DND-41 (cell line): ENCODE measurements at regions not wholly inside any gene's neighbourhood (a gene's known extent, or its start where the extent isn't known, plus 50 kb on each side); places are given as distances from the start of the nearest gene placed in this dataset.
"Not testable (repeated sequence)": the region's sequence is repeated elsewhere in the genome, so short reads cannot be mapped to it uniquely, and the experiment has no call there.

ENCODE experiments used
- ATAC-seq: fragments of 200-7000 bp; cut with Tn5 transposase; 3 replicates; pipeline ENCODE4 v1.9.1; 2021; ENCODE audit warnings: low read depth; ENCODE audit not compliant: insufficient read depth
- DNase-seq: peaks from one replicate; pipeline ENCODE4 v3.0.0-alpha.2; 2020
- H2AFZ ChIP-seq: 2 replicates; pipeline ENCODE4 v1.6.0; 2012; ENCODE audit warnings: low read depth, low read length
- H3K27ac ChIP-seq: 2 replicates; pipeline ENCODE4 v1.5.1; 2012; ENCODE audit warnings: low read length, inconsistent platforms
- H3K27me3 ChIP-seq: fragments of 200-600 bp; sonication (generic); 2 replicates; pipeline ENCODE4 v1.6.0; 2012; ENCODE audit warnings: low read length, mild to moderate bottlenecking, inconsistent platforms; ENCODE audit not compliant: insufficient read depth, poor library complexity
- H3K36me3 ChIP-seq: 2 replicates; pipeline ENCODE4 v1.5.1; 2012; ENCODE audit warnings: low read length, inconsistent platforms; ENCODE audit not compliant: insufficient read depth
- H3K4me1 ChIP-seq: 2 replicates; pipeline ENCODE4 v1.5.1; 2012; ENCODE audit warnings: mild to moderate bottlenecking, low read length; ENCODE audit not compliant: insufficient read depth
- H3K4me2 ChIP-seq: 2 replicates; pipeline ENCODE4 v1.6.0; 2012; ENCODE audit warnings: mild to moderate bottlenecking, moderate library complexity, low read length, inconsistent platforms; ENCODE audit not compliant: insufficient read depth
- H3K4me3 ChIP-seq, 2 experiments: fragments of 200-600 bp in 1 of 2; shearing (Covaris generic) in 1 of 2; 2 replicates each; pipeline ENCODE4 v1.5.1; 2012 to 2016; ENCODE audit warnings: inconsistent platforms in 2 of 2, low read length in 2 of 2, mild to moderate bottlenecking in 2 of 2, low read depth in 1 of 2, moderate library complexity in 1 of 2
- H3K79me2 ChIP-seq: 2 replicates; pipeline ENCODE4 v1.6.0; 2012; ENCODE audit warnings: low read length, inconsistent platforms; ENCODE audit not compliant: insufficient read depth
- H3K9ac ChIP-seq: 2 replicates; pipeline ENCODE4 v1.6.0; 2012; ENCODE audit warnings: low read depth, mild to moderate bottlenecking, inconsistent platforms, low read length, moderate library complexity
- H3K9me3 ChIP-seq: 2 replicates; pipeline ENCODE4 v1.5.1; 2012; ENCODE audit warnings: low read length, moderate library complexity, mild to moderate bottlenecking, inconsistent platforms; ENCODE audit not compliant: insufficient read depth, severe bottlenecking
- H4K20me1 ChIP-seq: 2 replicates; pipeline ENCODE4 v1.6.0; 2012; ENCODE audit warnings: low read length; ENCODE audit not compliant: insufficient read depth
- CTCF ChIP-seq: IDR thresholded peaks from 2 replicates; pipeline ENCODE4 v1.5.1; 2012; ENCODE audit warnings: borderline replicate concordance, low read length, moderate library complexity, mild to moderate bottlenecking; ENCODE audit not compliant: poor library complexity, severe bottlenecking; ENCODE audit errors: extremely low read depth
- EZH2 ChIP-seq: IDR thresholded peaks from 3 replicates; pipeline ENCODE4 v1.6.1; 2012; ENCODE audit warnings: borderline replicate concordance, low read depth, mild to moderate bottlenecking, moderate library complexity, low read length, inconsistent platforms; ENCODE audit not compliant: severe bottlenecking

GRCh38 chr5:91243286-91243685 lies 139.8 kb downstream of the ARRDC3 start:
- H3K36me3 ChIP-seq: no peaks in the 10 kb centered on the region
- DNase-seq (no peak), ATAC-seq (no peak)
- no peaks in the 10 kb centered on the region for H4K20me1 ChIP-seq
- H3K9me3 ChIP-seq: peaks cover 6% of the 10 kb centered on the region
- H3K4me1 ChIP-seq: no peaks in the 10 kb centered on the region
- TF ChIP-seq CTCF (no peak), EZH2 (no peak)
- no peaks in the 10 kb centered on the region for H3K27me3 ChIP-seq
- H3K79me2 ChIP-seq: no peaks in the 10 kb centered on the region
- H3K9ac ChIP-seq: no peak overlapping the region
- no peak overlapping the region for H3K4me2 ChIP-seq
- no peak overlapping the region for H2AFZ ChIP-seq
- no peak overlapping the region for H3K4me3 ChIP-seq
- no peak overlapping the region for H3K27ac ChIP-seq

- not testable (repeated sequence) for DNase-seq
Observed at GRCh38 chr5:91241460-91241859, 141.7 kb downstream of the ARRDC3 start.

GRCh38 chr5:91240175-91240574 lies 142.9 kb downstream of the ARRDC3 start:
- no peaks in the 10 kb centered on the region for H4K20me1 ChIP-seq
- TF ChIP-seq CTCF (no peak), EZH2 (no peak)
- ATAC-seq (no peak), DNase-seq (no peak)
- H3K27ac ChIP-seq: no peak overlapping the region
- peaks cover 6% of the 10 kb centered on the region for H3K9me3 ChIP-seq
- no peaks in the 10 kb centered on the region for H3K79me2 ChIP-seq
- H3K4me2 ChIP-seq: no peak overlapping the region
- no peaks in the 10 kb centered on the region for H3K4me1 ChIP-seq
- H3K27me3 ChIP-seq: no peaks in the 10 kb centered on the region
- H3K9ac ChIP-seq: no peak overlapping the region
- no peak overlapping the region for H2AFZ ChIP-seq
- H3K36me3 ChIP-seq: no peaks in the 10 kb centered on the region
- no peak overlapping the region for H3K4me3 ChIP-seq

More at GRCh38 chr5:91241460-91241859, 141.7 kb downstream of the ARRDC3 start:
- H3K79me2 ChIP-seq, H3K36me3 ChIP-seq, H3K9ac ChIP-seq, H3K27me3 ChIP-seq, ATAC-seq, H3K4me2 ChIP-seq, H3K27ac ChIP-seq, H4K20me1 ChIP-seq, H3K4me3 ChIP-seq, H3K9me3 ChIP-seq, H2AFZ ChIP-seq, H3K4me1 ChIP-seq: not testable (repeated sequence)

- no peaks in the 10 kb centered on the region for H4K20me1 ChIP-seq
- H3K4me2 ChIP-seq: no peak overlapping the region
- H3K9me3 ChIP-seq: peaks cover 2% of the 10 kb centered on the region
- peaks cover 2% of the 10 kb centered on the region for H3K27me3 ChIP-seq
- H3K9ac ChIP-seq: no peak overlapping the region
- no peaks in the 10 kb centered on the region for H3K36me3 ChIP-seq
- H3K4me3 ChIP-seq: no peak overlapping the region
- H3K79me2 ChIP-seq: no peaks in the 10 kb centered on the region
- no peak overlapping the region for H3K27ac ChIP-seq
- TF ChIP-seq EZH2: no peak
- TF ChIP-seq CTCF: no peak
- no peak overlapping the region for H2AFZ ChIP-seq
- no peaks in the 10 kb centered on the region for H3K4me1 ChIP-seq
- no peak for ATAC-seq
- no peak for DNase-seq
Observed at GRCh38 chr5:91235271-91235694, 147.8 kb downstream of the ARRDC3 start.
